Stimulated activated naive CD8-positive, alpha-beta T cell treated with anti-CD3 and anti-CD28 coated beads, Interleukin-15, amount 100 ng/mL, for 72 hours (primary cell): ENCODE measurements at regions not wholly inside any gene's neighbourhood (a gene's known extent, or its start where the extent isn't known, plus 50 kb on each side); places are given as distances from the start of the nearest gene placed in this dataset.
A peak's percentile ranks its signal among the peaks of the same experiment; 100 is the strongest.

Source experiments
- ATAC-seq: fragments of 150-1000 bp; cut with Tn5 transposase; 2 replicates; pipeline ENCODE4 v1.10.0; 2021; ENCODE audit warnings: mild to moderate bottlenecking, moderate library complexity
- DNase-seq, 2 donors: peaks; one replicate each; pipeline ENCODE4 v3.0.0; 2021 to 2022
- H3K27ac Mint-ChIP-seq, 2 donors: one replicate each; pipeline ENCODE4 v1.8.0; 2022; ENCODE audit warnings: mild to moderate bottlenecking in 2 of 2, mixed read lengths in 2 of 2, moderate library complexity in 2 of 2
- H3K27me3 Mint-ChIP-seq: one replicate; pipeline ENCODE4 v1.8.0; 2022; ENCODE audit warnings: mixed read lengths
- H3K4me1 Mint-ChIP-seq: one replicate; pipeline ENCODE4 v1.8.0; 2022; ENCODE audit warnings: mild to moderate bottlenecking, mixed read lengths
- H3K4me3 Mint-ChIP-seq, 2 donors: one replicate each; pipeline ENCODE4 v1.8.0; 2022; ENCODE audit warnings: mild to moderate bottlenecking in 2 of 2, mixed read lengths in 2 of 2, moderate library complexity in 1 of 2
- H3K9me3 Mint-ChIP-seq, 2 donors: one replicate each; pipeline ENCODE4 v1.8.0; 2022; ENCODE audit warnings: mixed read lengths in 2 of 2

- H3K27ac Mint-ChIP-seq = no peak overlapping the region
- no peaks in the 10 kb centered on the region for H3K27me3 Mint-ChIP-seq
- peaks cover 15% of the 10 kb centered on the region for H3K4me1 Mint-ChIP-seq
- DNase-seq (no peak), ATAC-seq (no peak)
- H3K9me3 Mint-ChIP-seq = no peaks in the 10 kb centered on the region
- no peak overlapping the region for H3K4me3 Mint-ChIP-seq
Measured at GRCh38 chr13:22194106-22194805, 523.4 kb downstream of the FGF9 start.

- H3K4me1 Mint-ChIP-seq = peaks cover 9% of the 10 kb centered on the region
- H3K27me3 Mint-ChIP-seq = no peaks in the 10 kb centered on the region
- no peak overlapping the region for H3K27ac Mint-ChIP-seq
- no peaks in the 10 kb centered on the region for H3K9me3 Mint-ChIP-seq
- DNase-seq = no peak
- no peak for ATAC-seq
- H3K4me3 Mint-ChIP-seq = no peak overlapping the region
Measured at GRCh38 chr13:22195726-22196125, 524.9 kb downstream of the FGF9 start.

- Mint-ChIP-seq H3K4me3 (no peak overlapping the region), H3K27me3 (no peaks in the 10 kb centered on the region), H3K9me3 (no peaks in the 10 kb centered on the region), H3K4me1 (peaks cover 9% of the 10 kb centered on the region), H3K27ac (no peak overlapping the region)
- ATAC-seq = no peak
- DNase-seq = no peak
Measured at GRCh38 chr13:22196777-22197176, 525.9 kb downstream of the FGF9 start.

GRCh38 chr13:22198001-22198400 lies 527.1 kb downstream of the FGF9 start:
- peaks cover 6% of the 10 kb centered on the region for H3K4me1 Mint-ChIP-seq
- peak overlapping the region in 1 of 2 donors; percentile 6 for H3K27ac Mint-ChIP-seq
- ATAC-seq (no peak), DNase-seq (no peak)
- no peak overlapping the region for H3K4me3 Mint-ChIP-seq
- H3K9me3 Mint-ChIP-seq = no peaks in the 10 kb centered on the region
- H3K27me3 Mint-ChIP-seq = no peaks in the 10 kb centered on the region

GRCh38 chr13:22198641-22199217 lies 527.9 kb downstream of the FGF9 start:
- no peak overlapping the region for H3K27ac Mint-ChIP-seq
- no peak for ATAC-seq

GRCh38 chr13:22200440-22200839 lies 529.6 kb downstream of the FGF9 start:
- H3K4me1 Mint-ChIP-seq = no peaks in the 10 kb centered on the region
- H3K27me3 Mint-ChIP-seq = no peaks in the 10 kb centered on the region
- no peak overlapping the region for H3K27ac Mint-ChIP-seq
- DNase-seq = no peak
- H3K4me3 Mint-ChIP-seq = no peak overlapping the region
- no peaks in the 10 kb centered on the region for H3K9me3 Mint-ChIP-seq
- ATAC-seq = no peak

More at GRCh38 chr13:22198641-22199217, 527.9 kb downstream of the FGF9 start:
- no peaks in the 10 kb centered on the region for H3K4me1 Mint-ChIP-seq
- no peak overlapping the region for H3K4me3 Mint-ChIP-seq
- H3K9me3 Mint-ChIP-seq = no peaks in the 10 kb centered on the region
- no peaks in the 10 kb centered on the region for H3K27me3 Mint-ChIP-seq
- DNase-seq = no peak

GRCh38 chr13:22201375-22201925 lies 530.6 kb downstream of the FGF9 start:
- no peaks in the 10 kb centered on the region for H3K27me3 Mint-ChIP-seq
- ATAC-seq (no peak), DNase-seq (no peak)

GRCh38 chr13:22210134-22210930 lies 539.5 kb downstream of the FGF9 start:
- Mint-ChIP-seq H3K27ac (no peak overlapping the region), H3K27me3 (no peaks in the 10 kb centered on the region), H3K4me1 (peaks cover 19% of the 10 kb centered on the region), H3K9me3 (peaks cover 0 to 10% of the 10 kb centered on the region in 2 donors), H3K4me3 (no peak overlapping the region)
- no peak for DNase-seq
- no peak for ATAC-seq

More at GRCh38 chr13:22201375-22201925, 530.6 kb downstream of the FGF9 start:
- Mint-ChIP-seq H3K4me3 (no peak overlapping the region), H3K4me1 (no peaks in the 10 kb centered on the region), H3K9me3 (no peaks in the 10 kb centered on the region), H3K27ac (no peak overlapping the region)

GRCh38 chr13:22211876-22212275 lies 541.0 kb downstream of the FGF9 start:
- no peak for ATAC-seq
- peaks cover 26% of the 10 kb centered on the region for H3K4me1 Mint-ChIP-seq
- no peaks in the 10 kb centered on the region for H3K27me3 Mint-ChIP-seq
- DNase-seq = no peak
- no peak overlapping the region for H3K27ac Mint-ChIP-seq
- no peak overlapping the region for H3K4me3 Mint-ChIP-seq
- peaks cover 0 to 10% of the 10 kb centered on the region in 2 donors for H3K9me3 Mint-ChIP-seq

GRCh38 chr13:22212576-22212975 lies 541.7 kb downstream of the FGF9 start:
- Mint-ChIP-seq H3K4me1 (peaks cover 26% of the 10 kb centered on the region), H3K27ac (peak overlapping the region; percentile 80 to 84), H3K27me3 (no peaks in the 10 kb centered on the region), H3K9me3 (peaks cover 0 to 10% of the 10 kb centered on the region in 2 donors), H3K4me3 (no peak overlapping the region)
- DNase-seq (no peak), ATAC-seq (no peak)

GRCh38 chr13:22214184-22214583 lies 543.3 kb downstream of the FGF9 start:
- Mint-ChIP-seq H3K4me3 (no peak overlapping the region), H3K27ac (peak overlapping the region in 1 of 2 donors; percentile 69), H3K9me3 (no peaks in the 10 kb centered on the region), H3K27me3 (no peaks in the 10 kb centered on the region), H3K4me1 (peaks cover 36% of the 10 kb centered on the region)
- ATAC-seq (no peak), DNase-seq (no peak)

GRCh38 chr13:22218797-22219196 lies 547.9 kb downstream of the FGF9 start:
- Mint-ChIP-seq H3K9me3 (no peaks in the 10 kb centered on the region), H3K4me3 (no peak overlapping the region), H3K27me3 (no peaks in the 10 kb centered on the region), H3K4me1 (peaks cover 33% of the 10 kb centered on the region), H3K27ac (no peak overlapping the region)
- ATAC-seq = no peak
- no peak for DNase-seq

- Mint-ChIP-seq H3K27me3 (no peaks in the 10 kb centered on the region), H3K4me1 (peaks cover 24% of the 10 kb centered on the region), H3K27ac (no peak overlapping the region), H3K9me3 (no peaks in the 10 kb centered on the region), H3K4me3 (no peak overlapping the region)
- DNase-seq (no peak), ATAC-seq (no peak)
Measured at GRCh38 chr13:22219709-22220108, 548.8 kb downstream of the FGF9 start.

- peak overlapping the region in 1 of 2 donors; percentile 57 for H3K27ac Mint-ChIP-seq
- peaks cover 24% of the 10 kb centered on the region for H3K4me1 Mint-ChIP-seq
- H3K27me3 Mint-ChIP-seq = no peaks in the 10 kb centered on the region
- H3K9me3 Mint-ChIP-seq = no peaks in the 10 kb centered on the region
- no peak for DNase-seq
- H3K4me3 Mint-ChIP-seq = no peak overlapping the region
- no peak for ATAC-seq
Measured at GRCh38 chr13:22220151-22221135, 549.6 kb downstream of the FGF9 start.

GRCh38 chr13:22223411-22223810 lies 552.5 kb downstream of the FGF9 start:
- ATAC-seq (no peak), DNase-seq (no peak)
- Mint-ChIP-seq H3K27me3 (no peaks in the 10 kb centered on the region), H3K4me3 (no peak overlapping the region), H3K27ac (no peak overlapping the region), H3K9me3 (no peaks in the 10 kb centered on the region), H3K4me1 (peaks cover 15% of the 10 kb centered on the region)
